LNCaP clone FGC (cell line): ENCODE measurements at regions not wholly inside any gene's neighbourhood (a gene's known extent, or its start where the extent isn't known, plus 50 kb on each side); places are given as distances from the start of the nearest gene placed in this dataset.

Experiments used
- DNase-seq: peaks from one replicate; pipeline ENCODE4 v3.0.0-alpha.2; 2011; ENCODE audit warnings: low read depth
- H3K4me3 ChIP-seq: 2 replicates; pipeline ENCODE4 v1.5.1; 2011; ENCODE audit warnings: mild to moderate bottlenecking, low read depth, low read length, control low read depth
- CTCF ChIP-seq: IDR thresholded peaks from 2 replicates; pipeline ENCODE4 v1.5.1; 2012; ENCODE audit warnings: mild to moderate bottlenecking; ENCODE audit not compliant: control insufficient read depth, insufficient read depth; ENCODE audit errors: extremely low read depth

GRCh38 chr10:127813290-127813689 is 76.3 kb downstream of the FOXI2 start:
- H3K4me3 ChIP-seq, result no peak overlapping the region
- peak; percentile 42; the same call in 1 of the 2 replicates for TF ChIP-seq CTCF
- DNase-seq, result no peak

- TF ChIP-seq CTCF, result 0 out of 2 replicates have a peak, but pooled peaks have one; percentile 12
- no peak overlapping the region for H3K4me3 ChIP-seq
- DNase-seq, result no peak
Observed at GRCh38 chr10:127815147-127815546, 77.6 kb downstream of the CLRN3 start.

- no peak for DNase-seq
- H3K4me3 ChIP-seq, result no peak overlapping the region
- TF ChIP-seq CTCF, result no peak
Observed at GRCh38 chr10:127824826-127825225, 67.9 kb downstream of the CLRN3 start.

GRCh38 chr10:127826154-127826725 is 66.5 kb downstream of the CLRN3 start:
- TF ChIP-seq CTCF, result no peak
- H3K4me3 ChIP-seq, result no peak overlapping the region
- DNase-seq, result no peak

- no peak for TF ChIP-seq CTCF
- no peak overlapping the region for H3K4me3 ChIP-seq
- no peak for DNase-seq
Observed at GRCh38 chr10:127827354-127828140, 65.2 kb downstream of the CLRN3 start.
